IMR-90 (cell line): ENCODE measurements at regions not wholly inside any gene's neighbourhood (a gene's known extent, or its start where the extent isn't known, plus 50 kb on each side); places are given as distances from the start of the nearest gene placed in this dataset.

Experiments
- ATAC-seq: fragments of 200-7000 bp; cut with Tn5 transposase; 2 replicates; pipeline ENCODE4 v1.9.1; 2020; ENCODE audit warnings: low read depth, mild to moderate bottlenecking, moderate library complexity
- BruUV-seq: library from RNA; stranded (reverse); fragments of 400-500 nt; replicated peaks from 2 replicates; lab custom pipeline; 2021; lab: Mats Ljungman, UMichigan
- CTCF ChIA-PET: fragments of 300-600 bp; formaldehyde crosslinking; extraction: SDS; loops from one replicate; lab custom pipeline; 2021; ENCODE audit warnings: antibody characterized with exemption; lab: Yijun Ruan, JAX
- POLR2A ChIA-PET: fragments of 300-600 bp; sonication (Branson Sonifier 250); formaldehyde crosslinking; loops from one replicate; lab custom pipeline; 2022; ENCODE audit warnings: antibody characterized with exemption; ENCODE audit not compliant: unreplicated experiment; lab: Charles Lee
- DNase-seq: peaks from one replicate; pipeline ENCODE4 v3.0.0; 2013
- H2AFZ ChIP-seq: replicated peaks from 2 replicates; pipeline ENCODE3; 2013; ENCODE audit warnings: low read length, mild to moderate bottlenecking; ENCODE audit not compliant: poor library complexity
- H2AK5ac ChIP-seq: 2 replicates; pipeline ENCODE4 v1.6.1; 2013; ENCODE audit warnings: low read depth, low read length, inconsistent platforms
- H2AK9ac ChIP-seq: replicated peaks from 2 replicates; pipeline ENCODE3; 2013; ENCODE audit warnings: mild to moderate bottlenecking, low read depth, low read length, moderate library complexity; ENCODE audit not compliant: poor library complexity
- H2BK120ac ChIP-seq: 2 replicates; pipeline ENCODE4 v1.6.1; 2013; ENCODE audit warnings: low read depth, low read length, inconsistent platforms
- H2BK15ac ChIP-seq: 3 replicates; pipeline ENCODE4 v1.6.1; 2013; ENCODE audit warnings: low read depth, low read length, inconsistent platforms
- H2BK20ac ChIP-seq: 2 replicates; pipeline ENCODE4 v1.6.1; 2013; ENCODE audit warnings: low read depth, mild to moderate bottlenecking, inconsistent platforms, low read length, moderate library complexity
- H2BK5ac ChIP-seq: 2 replicates; pipeline ENCODE4 v1.6.1; 2013; ENCODE audit warnings: mild to moderate bottlenecking, low read depth, low read length, inconsistent platforms; ENCODE audit not compliant: poor library complexity, severe bottlenecking
- H3K14ac ChIP-seq: replicated peaks from 2 replicates; pipeline ENCODE4 v1.6.1; 2013; ENCODE audit warnings: low read depth, low read length, inconsistent platforms
- H3K18ac ChIP-seq: 2 replicates; pipeline ENCODE4 v1.6.1; 2013; ENCODE audit warnings: low read depth, low read length, control low read depth
- H3K23ac ChIP-seq: 2 replicates; pipeline ENCODE4 v1.6.1; 2013; ENCODE audit warnings: low read depth, low read length, inconsistent platforms
- H3K27ac ChIP-seq: 2 replicates; pipeline ENCODE4 v1.5.1; 2013; ENCODE audit warnings: mild to moderate bottlenecking, control low read depth, low read length; ENCODE audit not compliant: insufficient read depth
- H3K27me3 ChIP-seq: 2 replicates; pipeline ENCODE4 v1.6.1; 2013; ENCODE audit warnings: low read length; ENCODE audit not compliant: control insufficient read depth, insufficient read depth
- H3K36me3 ChIP-seq: 2 replicates; pipeline ENCODE4 v1.6.1; 2013; ENCODE audit warnings: low read length, mixed read lengths; ENCODE audit not compliant: control insufficient read depth, insufficient read depth
- H3K4ac ChIP-seq: 2 replicates; pipeline ENCODE4 v1.6.1; 2013; ENCODE audit warnings: low read depth, low read length, inconsistent platforms
- H3K4me1 ChIP-seq: 2 replicates; pipeline ENCODE4 v1.6.1; 2013; ENCODE audit warnings: low read length, mixed read lengths; ENCODE audit not compliant: control insufficient read depth, insufficient read depth
- H3K4me2 ChIP-seq: 2 replicates; pipeline ENCODE4 v1.6.1; 2013; ENCODE audit warnings: low read depth, mild to moderate bottlenecking, control low read depth, low read length, moderate library complexity
- H3K4me3 ChIP-seq: 2 replicates; pipeline ENCODE4 v1.5.1; 2013; ENCODE audit warnings: low read depth, mild to moderate bottlenecking, control low read depth, low read length, moderate library complexity; ENCODE audit not compliant: insufficient read depth
- H3K56ac ChIP-seq: 2 replicates; pipeline ENCODE4 v1.6.1; 2013; ENCODE audit warnings: low read length, inconsistent platforms; ENCODE audit not compliant: insufficient read depth; ENCODE audit errors: extremely low read depth
- H3K79me1 ChIP-seq, 2 experiments: 2 replicates each; pipeline ENCODE4 v1.6.1; 2013; ENCODE audit warnings: low read length in 2 of 2, inconsistent platforms in 1 of 2, low read depth in 1 of 2
- H3K9ac ChIP-seq: 2 replicates; pipeline ENCODE4 v1.6.1; 2013; ENCODE audit warnings: low read depth, low read length, control low read depth
- H3K9me1 ChIP-seq: 2 replicates; pipeline ENCODE4 v1.6.1; 2013; ENCODE audit warnings: low read length, inconsistent platforms; ENCODE audit not compliant: insufficient read depth
- H3K9me3 ChIP-seq: 2 replicates; pipeline ENCODE4 v1.6.1; 2013; ENCODE audit warnings: low read length; ENCODE audit not compliant: control insufficient read depth, insufficient read depth
- H4K20me1 ChIP-seq: 2 replicates; pipeline ENCODE4 v1.6.1; 2013; ENCODE audit warnings: low read length, inconsistent platforms; ENCODE audit not compliant: insufficient read depth
- H4K5ac ChIP-seq: 2 replicates; pipeline ENCODE4 v1.6.1; 2013; ENCODE audit warnings: mild to moderate bottlenecking, low read depth, low read length, control low read depth
- H4K8ac ChIP-seq, 2 experiments: 2 replicates each; pipeline ENCODE4 v1.6.1; 2013; ENCODE audit warnings: low read depth in 2 of 2, low read length in 2 of 2, control low read depth in 1 of 2, inconsistent platforms in 1 of 2
- H4K91ac ChIP-seq: 2 replicates; pipeline ENCODE4 v1.6.1; 2013; ENCODE audit warnings: low read depth, low read length, inconsistent platforms; ENCODE audit not compliant: insufficient read depth
- ELK1 ChIP-seq: fragments of 150-350 bp; IDR thresholded peaks from 2 replicates; pipeline ENCODE4 v1.6.1; 2016; ENCODE audit warnings: low read depth, mild to moderate bottlenecking, low read length, moderate library complexity, borderline replicate concordance
- RAD21 ChIP-seq: IDR thresholded peaks from 2 replicates; pipeline ENCODE4 v1.6.1; 2012; ENCODE audit warnings: low read length, improper control_type of control experiment
- WGBS, 2 experiments: methylation state at CpG; one replicate each; pipeline versions ENCODE4 v1.1.5 to v1.1.7; 2013; ENCODE audit warnings: missing lambda C conversion rate in 2 of 2; ENCODE audit not compliant: insufficient read length in 1 of 2; ENCODE audit errors: extremely low coverage in 2 of 2; 5-methylcytosine and 5-hydroxymethylcytosine counted together
- dilution Hi-C: fragments of 300-500 bp; cut with HindIII; formaldehyde crosslinking; loops from one replicate; pipeline ENCODE4 v1.14.3; 2018; ENCODE audit warnings: low sequenced_read_pairs; ENCODE audit not compliant: unreplicated experiment
- in situ Hi-C: fragments of 300-500 bp; cut with MboI; formaldehyde crosslinking; loops from 3 replicates; pipeline ENCODE4 v1.14.3; 2019; ENCODE audit warnings: low sequenced_read_pairs, inconsistent platforms, mixed read lengths
- intact Hi-C: fragments of 100-400 bp; cut with micrococcal nuclease; formaldehyde crosslinking; loops from 2 replicates; pipeline ENCODE4 v1.10.0; 2022

- H3K36me3 ChIP-seq: no peaks in the 10 kb centered on the region
- no peaks in the 10 kb centered on the region for H3K4me1 ChIP-seq
- CTCF ChIA-PET: no interaction called here
- dilution Hi-C loops: no loop called here
- H4K8ac ChIP-seq: no peak overlapping the region
- H3K18ac ChIP-seq: no peak overlapping the region
- POLR2A ChIA-PET: no interaction called here
- no peak overlapping the region for H2AK9ac ChIP-seq
- H3K4ac ChIP-seq: no peak overlapping the region
- no peaks in the 10 kb centered on the region for H3K27me3 ChIP-seq
- TF ChIP-seq RAD21: no peak
- no peak for TF ChIP-seq ELK1
- no peak overlapping the region for H3K27ac ChIP-seq
- no peak overlapping the region for H2BK20ac ChIP-seq
- no peak overlapping the region for H2AFZ ChIP-seq
- H2BK120ac ChIP-seq: no peak overlapping the region
- H4K91ac ChIP-seq: no peak overlapping the region
- H3K56ac ChIP-seq: no peak overlapping the region
- H4K20me1 ChIP-seq: no peaks in the 10 kb centered on the region
- in situ Hi-C loops: no loop called here
- ATAC-seq (no peak), DNase-seq (no peak)
- H3K4me3 ChIP-seq: no peak overlapping the region
- H3K79me1 ChIP-seq: no peaks in the 10 kb centered on the region
- no peak overlapping the region for H2BK5ac ChIP-seq
- no peak overlapping the region for H4K5ac ChIP-seq
- no peaks in the 10 kb centered on the region for H3K9me1 ChIP-seq
- no TSS peak for BruUV-seq
- H2AK5ac ChIP-seq: no peak overlapping the region
- H2BK15ac ChIP-seq: no peak overlapping the region
- no peak overlapping the region for H3K9ac ChIP-seq
- peaks cover 19% of the 10 kb centered on the region for H3K9me3 ChIP-seq
- no peak overlapping the region for H3K14ac ChIP-seq
- H3K4me2 ChIP-seq: no peak overlapping the region
- WGBS, 2 experiments: no CpG with 5 or more reads among the region's 2 CpGs
- H3K23ac ChIP-seq: no peak overlapping the region
- intact Hi-C loops: no loop called here
Observed at GRCh38 chr14:106652494-106652893, 1126.1 kb downstream of the TMEM121 start.
